Calu3 (cell line): ENCODE measurements at regions not wholly inside any gene's neighbourhood (a gene's known extent, or its start where the extent isn't known, plus 50 kb on each side); places are given as distances from the start of the nearest gene placed in this dataset.

ENCODE experiments used
- BruUV-seq: library from RNA; stranded (reverse); fragments of 400-500 nt; replicated peaks from 2 replicates; lab custom pipeline; 2021; lab: Mats Ljungman, UMichigan
- CTCF ChIA-PET: fragments of 300-600 bp; sonication (Branson Sonifier 250); formaldehyde crosslinking; loops from one replicate; lab custom pipeline; 2022; ENCODE audit warnings: antibody characterized with exemption; lab: Charles Lee
- DNase-seq: peaks from one replicate; pipeline ENCODE4 v3.0.0; 2022
- H3K27ac Mint-ChIP-seq: one replicate; pipeline ENCODE4 v1.8.0; 2022; ENCODE audit warnings: mixed read lengths; ENCODE audit not compliant: unreplicated experiment
- H3K27me3 Mint-ChIP-seq: one replicate; pipeline ENCODE4 v1.8.0; 2022; ENCODE audit warnings: mixed read lengths; ENCODE audit not compliant: unreplicated experiment
- H3K36me3 Mint-ChIP-seq: one replicate; pipeline ENCODE4 v1.8.0; 2022; ENCODE audit warnings: mild to moderate bottlenecking, moderate library complexity, mixed read lengths; ENCODE audit not compliant: insufficient read depth, unreplicated experiment
- H3K4me1 Mint-ChIP-seq: one replicate; pipeline ENCODE4 v1.8.0; 2022; ENCODE audit warnings: mild to moderate bottlenecking, low read depth, mixed read lengths; ENCODE audit not compliant: unreplicated experiment
- H3K4me3 Mint-ChIP-seq: one replicate; pipeline ENCODE4 v1.8.0; 2022; ENCODE audit warnings: mild to moderate bottlenecking, low read depth, moderate library complexity, mixed read lengths; ENCODE audit not compliant: unreplicated experiment
- H3K9me3 Mint-ChIP-seq: one replicate; pipeline ENCODE4 v1.8.0; 2022; ENCODE audit warnings: low read depth, mixed read lengths; ENCODE audit not compliant: unreplicated experiment
- CTCF ChIP-seq: fragments of 200-600 bp; IDR thresholded peaks from one replicate; pipeline ENCODE4 v1.8.0; 2022; ENCODE audit warnings: antibody characterized with exemption; ENCODE audit not compliant: unreplicated experiment
- intact Hi-C: fragments of 100-400 bp; cut with micrococcal nuclease; formaldehyde crosslinking; loops from one replicate; pipeline ENCODE4 v1.10.0; 2022; ENCODE audit not compliant: unreplicated experiment

DNA sequence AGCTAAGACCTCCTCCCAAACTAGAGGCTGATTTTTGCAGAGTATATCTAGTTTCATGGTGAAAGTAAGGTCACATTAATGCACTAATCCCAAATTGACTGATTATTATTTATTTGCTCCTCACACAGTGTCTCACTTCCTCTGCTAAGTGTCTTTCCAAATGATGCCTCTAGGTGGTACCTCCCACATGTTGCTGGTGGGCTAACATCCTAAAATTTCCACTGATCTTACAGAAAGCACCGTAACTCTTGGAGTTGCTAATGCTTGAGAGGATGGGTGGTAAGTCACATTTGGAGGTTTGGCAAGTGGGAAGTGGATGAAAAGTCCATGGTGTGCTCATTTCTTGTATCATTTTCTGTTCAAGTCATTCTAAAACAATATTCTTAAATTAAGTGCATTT is 428.7 kb upstream of the GYPC start:
- intact Hi-C loops = no loop called here
- no peaks in the 10 kb centered on the region for H3K4me1 Mint-ChIP-seq
- H3K27ac Mint-ChIP-seq = no peak overlapping the region
- DNase-seq = no peak
- H3K36me3 Mint-ChIP-seq = no peaks in the 10 kb centered on the region
- H3K27me3 Mint-ChIP-seq = no peaks in the 10 kb centered on the region
- no TSS peak for BruUV-seq
- CTCF ChIA-PET = interaction anchor here (0.7 kb wide), 1 partner anchor 538 kb away, joined by 3 read pairs; no protein-coding TSS in a partner anchor
- H3K4me3 Mint-ChIP-seq = no peak overlapping the region
- TF ChIP-seq CTCF = no peak
- peaks cover 6% of the 10 kb centered on the region for H3K9me3 Mint-ChIP-seq

GRCh38 chr2:126228531-126228930 is 427.4 kb upstream of the GYPC start:
- Mint-ChIP-seq H3K36me3 (no peaks in the 10 kb centered on the region), H3K9me3 (peaks cover 6% of the 10 kb centered on the region), H3K27me3 (no peaks in the 10 kb centered on the region), H3K4me3 (no peak overlapping the region), H3K27ac (no peak overlapping the region), H3K4me1 (no peaks in the 10 kb centered on the region)
- no peak for DNase-seq
- intact Hi-C loops = no loop called here
- CTCF ChIA-PET = no interaction called here
- no TSS peak for BruUV-seq
- TF ChIP-seq CTCF = no peak

DNA sequence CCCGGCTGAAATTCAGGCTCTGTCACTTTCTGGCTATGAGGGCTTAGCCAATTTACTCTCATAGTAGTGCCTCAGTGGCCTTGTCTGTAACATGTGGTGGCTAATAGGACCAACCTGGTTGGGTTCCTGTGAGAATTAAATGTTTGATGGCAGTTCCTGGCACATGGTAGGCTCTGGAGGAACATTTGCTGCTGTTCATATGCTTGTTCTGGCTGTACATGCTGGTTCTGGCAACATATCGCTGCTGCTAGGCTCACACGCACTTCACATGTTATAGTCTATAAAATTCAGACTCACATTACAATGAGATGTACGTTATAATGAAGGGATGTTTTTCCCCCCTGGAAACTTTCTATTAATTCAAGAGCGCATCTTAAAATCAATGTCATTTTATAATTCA is 417.7 kb upstream of the GYPC start:
- Mint-ChIP-seq H3K4me1 (no peaks in the 10 kb centered on the region), H3K27ac (no peak overlapping the region), H3K4me3 (no peak overlapping the region), H3K27me3 (no peaks in the 10 kb centered on the region), H3K9me3 (peaks cover 5% of the 10 kb centered on the region), H3K36me3 (no peaks in the 10 kb centered on the region)
- CTCF ChIA-PET = no interaction called here
- intact Hi-C loops = no loop called here
- no TSS peak for BruUV-seq
- no peak for DNase-seq
- TF ChIP-seq CTCF = no peak

DNA sequence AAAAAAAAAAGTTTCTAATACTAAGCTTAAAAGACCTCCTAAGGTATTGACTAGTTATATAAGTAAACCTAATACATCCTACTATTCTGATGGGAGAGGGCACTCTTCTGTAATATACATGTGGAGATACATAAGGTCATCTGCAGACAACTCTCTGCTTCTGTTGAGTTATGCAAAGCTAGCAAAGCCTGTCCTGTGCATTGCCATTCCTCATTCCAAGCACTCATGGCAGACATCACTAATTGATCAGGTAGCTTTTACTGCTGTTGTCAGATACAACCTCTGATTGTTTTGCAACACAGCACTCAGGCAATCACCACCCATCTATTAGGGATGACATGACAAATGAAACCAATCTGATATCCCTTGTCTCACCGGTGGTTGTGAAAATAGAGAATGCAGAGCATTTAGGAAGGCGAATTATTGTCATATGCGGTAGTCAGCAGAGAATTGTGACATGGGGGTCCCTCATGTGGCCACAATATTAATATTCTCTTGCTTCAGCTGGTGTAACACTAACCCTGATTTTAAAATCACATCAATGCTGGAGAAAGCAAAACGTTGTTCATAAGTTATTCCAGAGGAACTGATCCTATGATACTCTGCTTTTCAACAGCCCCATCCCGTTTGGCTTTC is 416.5 kb upstream of the GYPC start:
- H3K4me1 Mint-ChIP-seq = no peaks in the 10 kb centered on the region
- CTCF ChIA-PET = no interaction called here
- no peaks in the 10 kb centered on the region for H3K27me3 Mint-ChIP-seq
- peaks cover 5% of the 10 kb centered on the region for H3K9me3 Mint-ChIP-seq
- intact Hi-C loops = no loop called here
- no peaks in the 10 kb centered on the region for H3K36me3 Mint-ChIP-seq
- TF ChIP-seq CTCF = no peak
- H3K4me3 Mint-ChIP-seq = no peak overlapping the region
- no TSS peak for BruUV-seq
- no peak overlapping the region for H3K27ac Mint-ChIP-seq
- no peak for DNase-seq
